KMS-11 (cell line): ENCODE measurements at regions not wholly inside any gene's neighbourhood (a gene's known extent, or its start where the extent isn't known, plus 50 kb on each side); places are given as distances from the start of the nearest gene placed in this dataset.

Source experiments
- H2AFZ ChIP-seq: fragments of 200-600 bp; sonication (generic); 2 replicates; pipeline ENCODE4 v1.6.1; 2016; ENCODE audit warnings: antibody characterized with exemption, mixed run types, low read depth
- H3K27ac ChIP-seq: fragments of 200-600 bp; sonication (generic); 2 replicates; pipeline ENCODE4 v1.6.1; 2016; ENCODE audit warnings: mild to moderate bottlenecking, mixed run types
- H3K27me3 ChIP-seq: fragments of 200-600 bp; sonication (generic); 2 replicates; pipeline ENCODE4 v1.6.1; 2017; ENCODE audit warnings: mild to moderate bottlenecking, low read depth, mixed run types, moderate library complexity; ENCODE audit not compliant: insufficient read depth
- H3K36me3 ChIP-seq: fragments of 200-600 bp; sonication (generic); 2 replicates; pipeline ENCODE4 v1.6.1; 2017; ENCODE audit warnings: mild to moderate bottlenecking, mixed run types; ENCODE audit not compliant: insufficient read depth
- H3K4me1 ChIP-seq: fragments of 200-600 bp; sonication (generic); 2 replicates; pipeline ENCODE4 v1.6.1; 2016; ENCODE audit warnings: mild to moderate bottlenecking, low read depth, mixed run types; ENCODE audit not compliant: poor library complexity, severe bottlenecking
- H3K4me2 ChIP-seq: fragments of 200-600 bp; sonication (generic); 2 replicates; pipeline ENCODE4 v1.7.0; 2016; ENCODE audit warnings: mild to moderate bottlenecking, mixed run types
- H3K4me3 ChIP-seq: fragments of 200-600 bp; sonication (generic); IDR thresholded peaks from 2 replicates; pipeline ENCODE4 v1.6.1; 2017; ENCODE audit warnings: low read depth, low read length, mixed read lengths; ENCODE audit not compliant: insufficient read depth
- H3K79me2 ChIP-seq: fragments of 200-600 bp; sonication (generic); 2 replicates; pipeline ENCODE4 v1.6.1; 2016; ENCODE audit warnings: low read depth, mixed run types; ENCODE audit not compliant: insufficient read depth
- H3K9ac ChIP-seq: fragments of 200-600 bp; sonication (generic); 2 replicates; pipeline ENCODE4 v1.6.1; 2016; ENCODE audit warnings: mild to moderate bottlenecking, mixed run types
- H4K20me1 ChIP-seq: fragments of 200-600 bp; sonication (generic); 2 replicates; pipeline ENCODE4 v1.6.1; 2016; ENCODE audit warnings: mild to moderate bottlenecking, mixed run types; ENCODE audit not compliant: insufficient read depth
- TF ChIP-seq, protein P1 (sequence below): fragments of 200-600 bp; sonication (generic); conservative IDR thresholded peaks from 2 replicates; pipeline ENCODE4 v1.6.1; 2017; ENCODE audit warnings: low read depth, mild to moderate bottlenecking, antibody characterized with exemption, low read length, moderate library complexity, mixed read lengths

DNA sequence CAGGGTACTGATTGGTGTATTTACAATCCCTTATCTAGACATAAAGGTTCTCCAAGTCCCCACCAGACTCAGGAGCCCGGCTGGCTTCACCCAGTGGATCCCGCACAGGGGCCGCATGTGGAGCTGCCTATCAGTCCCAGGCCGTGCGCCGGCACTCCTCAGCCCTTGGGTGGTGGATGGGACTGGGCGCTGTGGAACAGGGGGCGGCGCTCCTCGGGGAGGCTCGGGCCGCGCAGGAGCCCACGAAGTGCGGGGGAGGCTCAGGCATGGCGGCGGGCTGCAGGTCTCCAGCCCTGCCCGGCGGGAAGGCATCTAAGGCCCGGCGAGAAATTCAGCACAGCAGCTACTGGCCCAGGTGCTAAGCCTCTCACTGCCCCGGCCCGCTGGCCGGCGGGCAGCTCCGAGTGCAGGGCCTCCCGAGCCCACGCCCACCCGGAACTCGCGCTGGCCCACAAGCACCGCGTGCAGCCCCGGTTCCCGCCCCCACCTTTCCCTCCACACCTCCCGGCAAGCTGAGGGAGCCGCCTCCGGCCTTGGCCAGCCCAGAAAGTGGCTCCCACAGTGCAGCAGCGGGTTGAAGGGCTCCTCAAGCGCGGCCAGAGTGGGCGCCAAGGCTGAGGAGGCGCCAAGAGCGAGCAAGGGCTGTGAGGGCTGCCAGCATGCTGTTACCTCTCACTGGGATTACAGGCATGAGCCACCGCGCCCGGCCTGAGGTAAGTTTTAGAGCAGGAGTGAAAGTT lies 60.0 kb upstream of the SCEL start:
- no peaks in the 10 kb centered on the region for H3K79me2 ChIP-seq
- H3K36me3 ChIP-seq = no peaks in the 10 kb centered on the region
- TF ChIP-seq, protein P1, sequence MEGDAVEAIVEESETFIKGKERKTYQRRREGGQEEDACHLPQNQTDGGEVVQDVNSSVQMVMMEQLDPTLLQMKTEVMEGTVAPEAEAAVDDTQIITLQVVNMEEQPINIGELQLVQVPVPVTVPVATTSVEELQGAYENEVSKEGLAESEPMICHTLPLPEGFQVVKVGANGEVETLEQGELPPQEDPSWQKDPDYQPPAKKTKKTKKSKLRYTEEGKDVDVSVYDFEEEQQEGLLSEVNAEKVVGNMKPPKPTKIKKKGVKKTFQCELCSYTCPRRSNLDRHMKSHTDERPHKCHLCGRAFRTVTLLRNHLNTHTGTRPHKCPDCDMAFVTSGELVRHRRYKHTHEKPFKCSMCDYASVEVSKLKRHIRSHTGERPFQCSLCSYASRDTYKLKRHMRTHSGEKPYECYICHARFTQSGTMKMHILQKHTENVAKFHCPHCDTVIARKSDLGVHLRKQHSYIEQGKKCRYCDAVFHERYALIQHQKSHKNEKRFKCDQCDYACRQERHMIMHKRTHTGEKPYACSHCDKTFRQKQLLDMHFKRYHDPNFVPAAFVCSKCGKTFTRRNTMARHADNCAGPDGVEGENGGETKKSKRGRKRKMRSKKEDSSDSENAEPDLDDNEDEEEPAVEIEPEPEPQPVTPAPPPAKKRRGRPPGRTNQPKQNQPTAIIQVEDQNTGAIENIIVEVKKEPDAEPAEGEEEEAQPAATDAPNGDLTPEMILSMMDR = no peak
- H3K4me2 ChIP-seq = no peak overlapping the region
- no peak overlapping the region for H3K9ac ChIP-seq
- H3K27ac ChIP-seq = no peak overlapping the region
- H3K4me3 ChIP-seq = no peak overlapping the region
- H2AFZ ChIP-seq = no peak overlapping the region
- no peaks in the 10 kb centered on the region for H3K27me3 ChIP-seq
- peaks cover 10% of the 10 kb centered on the region for H3K4me1 ChIP-seq
- no peaks in the 10 kb centered on the region for H4K20me1 ChIP-seq

DNA sequence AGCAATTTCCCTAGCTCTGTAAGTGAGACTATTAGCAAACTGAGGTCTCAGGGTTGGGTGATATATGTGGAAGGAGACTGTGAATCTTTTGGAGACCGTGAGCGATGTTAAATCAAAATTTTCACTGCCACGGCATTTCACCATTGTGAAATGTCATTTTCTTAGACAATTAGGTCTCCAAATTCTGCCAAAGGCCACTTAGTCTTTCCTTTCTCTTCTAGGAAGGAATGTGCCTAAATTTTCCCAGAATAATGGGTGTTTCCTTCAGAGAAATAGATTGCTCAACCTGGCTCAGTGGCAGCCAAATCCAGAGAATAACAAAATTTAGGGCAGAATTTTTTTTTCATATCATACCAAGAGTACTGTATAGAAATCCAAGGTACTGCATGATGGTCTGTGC lies 64.5 kb upstream of the SCEL start:
- H3K4me3 ChIP-seq = no peak overlapping the region
- H3K27me3 ChIP-seq = no peaks in the 10 kb centered on the region
- TF ChIP-seq, protein P1 = no peak
- H3K79me2 ChIP-seq = no peaks in the 10 kb centered on the region
- H3K36me3 ChIP-seq = no peaks in the 10 kb centered on the region
- no peak overlapping the region for H3K9ac ChIP-seq
- no peak overlapping the region for H3K4me2 ChIP-seq
- no peak overlapping the region for H2AFZ ChIP-seq
- no peaks in the 10 kb centered on the region for H4K20me1 ChIP-seq
- no peak overlapping the region for H3K27ac ChIP-seq
- no peaks in the 10 kb centered on the region for H3K4me1 ChIP-seq

DNA sequence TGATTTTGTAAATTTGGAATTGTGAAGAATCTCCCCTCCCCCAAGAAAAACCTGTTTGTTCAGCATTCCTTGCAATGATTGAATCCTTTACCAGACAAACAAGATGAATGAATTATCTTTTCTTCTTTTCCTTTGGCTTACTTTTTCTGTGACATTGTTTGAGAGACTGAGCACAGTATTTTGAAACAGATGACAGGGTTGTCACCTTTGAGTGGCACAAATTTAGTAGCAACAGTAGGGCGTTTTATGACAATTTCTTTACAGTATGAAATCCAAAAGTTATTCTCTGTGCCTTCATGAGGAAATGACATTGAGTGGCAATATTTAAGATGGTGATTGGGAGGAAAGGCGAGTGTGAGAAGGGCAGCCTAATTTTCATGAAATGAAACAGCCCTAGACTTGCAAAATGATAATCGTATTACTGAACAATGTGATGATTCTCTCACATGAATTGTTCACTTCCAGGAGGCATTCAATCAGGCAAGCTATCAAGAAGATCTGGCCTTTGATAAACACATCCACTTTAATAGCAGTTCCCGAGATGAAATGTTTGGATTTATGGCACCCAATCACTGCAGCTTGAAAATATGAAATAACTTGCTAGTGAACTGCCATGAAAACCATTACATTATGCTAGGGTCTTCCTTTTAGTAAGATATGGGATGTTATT lies 68.6 kb upstream of the SCEL start:
- Histone ChIP-seq H3K27me3 (no peaks in the 10 kb centered on the region), H3K9ac (no peak overlapping the region), H2AFZ (no peak overlapping the region), H3K4me2 (no peak overlapping the region), H4K20me1 (no peaks in the 10 kb centered on the region), H3K79me2 (no peaks in the 10 kb centered on the region), H3K36me3 (no peaks in the 10 kb centered on the region), H3K27ac (no peak overlapping the region), H3K4me3 (no peak overlapping the region), H3K4me1 (no peaks in the 10 kb centered on the region)
- TF ChIP-seq, protein P1 = no peak

DNA sequence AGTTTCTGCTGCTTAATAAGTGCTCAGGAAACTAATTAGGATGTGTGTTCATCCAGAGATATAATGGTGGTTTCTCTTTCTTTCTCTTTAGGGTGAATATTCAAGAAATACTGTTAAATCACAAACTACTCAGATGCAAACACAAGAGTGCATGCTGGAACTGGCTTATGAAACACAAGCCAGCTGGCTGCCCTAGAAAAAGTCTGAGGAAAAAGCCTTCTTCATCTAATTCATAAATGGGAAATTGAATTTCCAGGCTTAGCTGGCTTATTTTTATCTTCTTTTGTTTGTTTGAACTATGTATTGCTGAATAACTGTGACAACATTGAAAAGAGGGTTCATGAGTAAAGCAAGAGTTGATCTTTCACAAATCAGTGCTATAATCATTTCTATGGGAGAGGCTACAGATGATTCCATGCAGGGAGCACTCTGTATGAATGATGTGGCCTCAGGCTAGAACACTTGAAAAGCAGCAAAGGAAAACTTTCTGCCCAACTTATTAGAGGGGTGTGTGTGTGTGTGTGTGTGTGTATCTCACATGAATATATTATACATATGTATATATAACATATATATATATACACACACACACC lies 69.8 kb upstream of the SCEL start:
- H3K4me1 ChIP-seq = no peaks in the 10 kb centered on the region
- no peak overlapping the region for H3K4me3 ChIP-seq
- H2AFZ ChIP-seq = no peak overlapping the region
- no peaks in the 10 kb centered on the region for H3K27me3 ChIP-seq
- no peaks in the 10 kb centered on the region for H3K36me3 ChIP-seq
- no peak overlapping the region for H3K9ac ChIP-seq
- H3K4me2 ChIP-seq = no peak overlapping the region
- TF ChIP-seq, protein P1 = no peak
- H4K20me1 ChIP-seq = no peaks in the 10 kb centered on the region
- no peaks in the 10 kb centered on the region for H3K79me2 ChIP-seq
- H3K27ac ChIP-seq = no peak overlapping the region
